ENCODE measurements at regions not wholly inside any gene's neighbourhood (a gene's known extent, or its start where the extent isn't known, plus 50 kb on each side); places are given as distances from the start of the nearest gene placed in this dataset.
A peak's percentile ranks its signal among the peaks of the same experiment; 100 is the strongest.

DNA sequence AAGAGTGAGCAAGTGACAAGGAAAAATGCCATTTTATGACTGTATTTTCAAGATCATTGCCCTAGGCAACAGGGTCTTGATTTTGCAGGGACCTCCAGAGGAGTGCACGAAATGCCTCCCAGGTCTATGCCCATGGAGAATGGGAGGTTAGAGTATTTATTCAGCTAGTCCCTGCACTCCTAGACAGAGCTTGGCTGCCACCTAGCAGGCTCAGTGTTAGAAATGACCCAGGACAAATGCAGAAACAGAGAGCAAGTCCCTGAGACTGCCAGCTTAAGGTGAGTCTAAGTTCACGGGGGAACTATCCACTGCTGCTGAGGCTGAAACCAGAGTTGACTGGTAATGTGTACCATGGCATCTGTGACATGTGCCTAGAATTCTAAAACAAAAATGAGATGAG, 506.4 kb downstream of the MED13L start:
- TF ChIP-seq, protein P1, sequence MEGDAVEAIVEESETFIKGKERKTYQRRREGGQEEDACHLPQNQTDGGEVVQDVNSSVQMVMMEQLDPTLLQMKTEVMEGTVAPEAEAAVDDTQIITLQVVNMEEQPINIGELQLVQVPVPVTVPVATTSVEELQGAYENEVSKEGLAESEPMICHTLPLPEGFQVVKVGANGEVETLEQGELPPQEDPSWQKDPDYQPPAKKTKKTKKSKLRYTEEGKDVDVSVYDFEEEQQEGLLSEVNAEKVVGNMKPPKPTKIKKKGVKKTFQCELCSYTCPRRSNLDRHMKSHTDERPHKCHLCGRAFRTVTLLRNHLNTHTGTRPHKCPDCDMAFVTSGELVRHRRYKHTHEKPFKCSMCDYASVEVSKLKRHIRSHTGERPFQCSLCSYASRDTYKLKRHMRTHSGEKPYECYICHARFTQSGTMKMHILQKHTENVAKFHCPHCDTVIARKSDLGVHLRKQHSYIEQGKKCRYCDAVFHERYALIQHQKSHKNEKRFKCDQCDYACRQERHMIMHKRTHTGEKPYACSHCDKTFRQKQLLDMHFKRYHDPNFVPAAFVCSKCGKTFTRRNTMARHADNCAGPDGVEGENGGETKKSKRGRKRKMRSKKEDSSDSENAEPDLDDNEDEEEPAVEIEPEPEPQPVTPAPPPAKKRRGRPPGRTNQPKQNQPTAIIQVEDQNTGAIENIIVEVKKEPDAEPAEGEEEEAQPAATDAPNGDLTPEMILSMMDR (IDR thresholded peaks at IDR 0.05; ENCODE audit: poor library complexity) = peak; percentile 47
- TF ChIP-seq EZH2phosphoT487 (IDR thresholded peaks at IDR 0.05; ENCODE audit: low read depth, severe bottlenecking, unreplicated experiment) = no peak
- no peak for TF ChIP-seq EZH2 (IDR thresholded peaks at IDR 0.05; ENCODE audit: borderline replicate concordance)

All from hepatocyte (in vitro differentiated cells).